ENCODE measurements at regions not wholly inside any gene's neighbourhood (a gene's known extent, or its start where the extent isn't known, plus 50 kb on each side); places are given as distances from the start of the nearest gene placed in this dataset.
A peak's percentile ranks its signal among the peaks of the same experiment; 100 is the strongest.

- peak; percentile 73 for DNase-seq
- H3K27me3 ChIP-seq (ENCODE audit: control insufficient read depth, insufficient read depth, low read length), result peaks cover 24% of the 10 kb centered on the region
- no peak overlapping the region for H3K4ac ChIP-seq (ENCODE audit: low read depth, low read length)
- no peak overlapping the region for H2BK20ac ChIP-seq (ENCODE audit: low read depth, low read length)
- H3K18ac ChIP-seq (ENCODE audit: low read depth, low read length), result no peak overlapping the region
- TF ChIP-seq CEBPB (IDR thresholded peaks at IDR 0.05; ENCODE audit: low read depth, low read length), result no peak
- peak; percentile 80 for TF ChIP-seq CTCF (conservative IDR thresholded peaks at IDR 0.05; ENCODE audit: low read depth, low read length)
- TF ChIP-seq RAD21 (IDR thresholded peaks at IDR 0.05; ENCODE audit: low read length), result peak; percentile 93
- no peak for TF ChIP-seq POLR2A (IDR thresholded peaks at IDR 0.05; ENCODE audit: low read depth, low read length)
- TF ChIP-seq, protein P1, sequence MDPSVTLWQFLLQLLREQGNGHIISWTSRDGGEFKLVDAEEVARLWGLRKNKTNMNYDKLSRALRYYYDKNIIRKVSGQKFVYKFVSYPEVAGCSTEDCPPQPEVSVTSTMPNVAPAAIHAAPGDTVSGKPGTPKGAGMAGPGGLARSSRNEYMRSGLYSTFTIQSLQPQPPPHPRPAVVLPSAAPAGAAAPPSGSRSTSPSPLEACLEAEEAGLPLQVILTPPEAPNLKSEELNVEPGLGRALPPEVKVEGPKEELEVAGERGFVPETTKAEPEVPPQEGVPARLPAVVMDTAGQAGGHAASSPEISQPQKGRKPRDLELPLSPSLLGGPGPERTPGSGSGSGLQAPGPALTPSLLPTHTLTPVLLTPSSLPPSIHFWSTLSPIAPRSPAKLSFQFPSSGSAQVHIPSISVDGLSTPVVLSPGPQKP (IDR thresholded peaks at IDR 0.05; ENCODE audit: borderline replicate concordance, low read depth, low read length), result no peak
- TF ChIP-seq MXI1 (IDR thresholded peaks at IDR 0.05; ENCODE audit: borderline replicate concordance, low read depth, low read length), result no peak
- TF ChIP-seq RCOR1 (IDR thresholded peaks at IDR 0.05; ENCODE audit: insufficient replicate concordance, low read length), result no peak
- TF ChIP-seq, protein P2, sequence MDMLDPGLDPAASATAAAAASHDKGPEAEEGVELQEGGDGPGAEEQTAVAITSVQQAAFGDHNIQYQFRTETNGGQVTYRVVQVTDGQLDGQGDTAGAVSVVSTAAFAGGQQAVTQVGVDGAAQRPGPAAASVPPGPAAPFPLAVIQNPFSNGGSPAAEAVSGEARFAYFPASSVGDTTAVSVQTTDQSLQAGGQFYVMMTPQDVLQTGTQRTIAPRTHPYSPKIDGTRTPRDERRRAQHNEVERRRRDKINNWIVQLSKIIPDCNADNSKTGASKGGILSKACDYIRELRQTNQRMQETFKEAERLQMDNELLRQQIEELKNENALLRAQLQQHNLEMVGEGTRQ (IDR thresholded peaks at IDR 0.05; ENCODE audit: low read depth, low read length), result no peak
- no peak for TF ChIP-seq BHLHE40 (IDR thresholded peaks at IDR 0.05; ENCODE audit: low read depth, low read length)
- no peak for TF ChIP-seq MAZ (IDR thresholded peaks at IDR 0.05; ENCODE audit: borderline replicate concordance, low read depth, low read length)
- TF ChIP-seq SMC3 (IDR thresholded peaks at IDR 0.05; ENCODE audit: low read depth, low read length), result peak; percentile 78
- TF ChIP-seq RFX5 (IDR thresholded peaks at IDR 0.05; ENCODE audit: low read depth, low read length), result no peak
- no peak for TF ChIP-seq CHD1 (IDR thresholded peaks at IDR 0.05; ENCODE audit: low read depth, low read length)
- H4K20me1 ChIP-seq (ENCODE audit: insufficient read depth, low read length), result no peaks in the 10 kb centered on the region; the same call in 1 of the 2 replicates
- H3K4me1 ChIP-seq (ENCODE audit: control insufficient read depth, insufficient read depth, low read length), result no peaks in the 10 kb centered on the region
- H3K9ac ChIP-seq (ENCODE audit: low read depth, low read length), result no peak overlapping the region
- WGBS, 2 experiments (ENCODE audit: extremely low coverage in 2 of 2, insufficient read length in 1 of 2), result no CpG with 5 or more reads among the region's 16 CpGs
- in situ Hi-C loops (cut with MboI; ENCODE audit: low sequenced_read_pairs) (loop anchor here (10.0 kb wide), 1 partner anchor 1256 kb away; no protein-coding TSS in a partner anchor), dilution Hi-C loops (cut with HindIII; ENCODE audit: low sequenced_read_pairs, unreplicated experiment) (no loop called here), intact Hi-C loops (cut with micrococcal nuclease) (loop anchor here (1.0 to 5.0 kb wide), 5 partner anchors 398 to 1208 kb away; partner anchors contain the start of gene PTPRM)
- H2AFZ ChIP-seq (replicated peaks; ENCODE audit: low read length, poor library complexity), result peak overlapping the region; percentile 8
- H3K36me3 ChIP-seq (ENCODE audit: control insufficient read depth, insufficient read depth, low read length), result no peaks in the 10 kb centered on the region
- no peak overlapping the region for H2BK15ac ChIP-seq (ENCODE audit: low read depth, low read length)
- H3K27ac ChIP-seq (ENCODE audit: insufficient read depth, low read length), result no peak overlapping the region
- no peak overlapping the region for H3K56ac ChIP-seq (ENCODE audit: extremely low read depth, insufficient read depth, low read length)
- no peak overlapping the region for H2AK9ac ChIP-seq (replicated peaks; ENCODE audit: low read depth, low read length, poor library complexity)
- no peak overlapping the region for H4K5ac ChIP-seq (ENCODE audit: low read depth, low read length)
- H3K4me3 ChIP-seq (ENCODE audit: insufficient read depth, low read depth, low read length), result no peak overlapping the region
- no peak overlapping the region for H2BK5ac ChIP-seq (ENCODE audit: low read depth, low read length, poor library complexity, severe bottlenecking)
- H4K91ac ChIP-seq (ENCODE audit: insufficient read depth, low read depth, low read length), result no peak overlapping the region
- no peak overlapping the region for H4K8ac ChIP-seq (ENCODE audit: low read depth in 2 of 2, low read length in 2 of 2)
- peak; percentile 89 for ATAC-seq (ENCODE audit: low read depth)
- no peak overlapping the region for H3K4me2 ChIP-seq (ENCODE audit: low read depth, low read length)
- H2BK120ac ChIP-seq (ENCODE audit: low read depth, low read length), result no peak overlapping the region
- ChIA-PET CTCF (interaction anchor here (0.5 to 1.3 kb wide), 10 partner anchors 9 to 1958 kb away, joined by 3 to 5 read pairs (median 3); partner anchors contain the start of gene PTPRM), POLR2A (ENCODE audit: unreplicated experiment) (no interaction called here)
- no peaks in the 10 kb centered on the region for H3K9me1 ChIP-seq (ENCODE audit: insufficient read depth, low read length)
- no peak overlapping the region for H3K23ac ChIP-seq (ENCODE audit: low read depth, low read length)
- H3K14ac ChIP-seq (replicated peaks; ENCODE audit: low read depth, low read length), result no peak overlapping the region
- no peaks in the 10 kb centered on the region for H3K9me3 ChIP-seq (ENCODE audit: control insufficient read depth, insufficient read depth, low read length)
- BruUV-seq (replicated peaks), result no TSS peak
- no peak overlapping the region for H2AK5ac ChIP-seq (ENCODE audit: low read depth, low read length)
- no peaks in the 10 kb centered on the region for H3K79me1 ChIP-seq (ENCODE audit: low read depth in 1 of 2, low read length in 2 of 2)
Observed at GRCh38 chr18:8480506-8481328, 128.5 kb upstream of the RAB12 start.
